ENCODE measurements at regions not wholly inside any gene's neighbourhood (a gene's known extent, or its start where the extent isn't known, plus 50 kb on each side); places are given as distances from the start of the nearest gene placed in this dataset.

- FAIRE-seq (no peak), DNase-seq (ENCODE audit: low read depth in 1 of 2, low spot score in 1 of 2) (no peak), ATAC-seq (no peak)
- no peak overlapping the region for H3K27ac ChIP-seq
- TF ChIP-seq CBX2 (IDR thresholded peaks at IDR 0.05; ENCODE audit: borderline replicate concordance, low read depth) (no peak), BHLHE40 (IDR thresholded peaks at IDR 0.05; ENCODE audit: low read depth, low read length) (no peak), RNF2 (IDR thresholded peaks at IDR 0.05; ENCODE audit: borderline replicate concordance, low read depth) (no peak), KDM5A (IDR thresholded peaks at IDR 0.05) (no peak), HES2 (IDR thresholded peaks at IDR 0.05) (no peak), FOSL2 (IDR thresholded peaks at IDR 0.05) (no peak), FOSL2 (CRISPR knock-in tag; IDR thresholded peaks at IDR 0.05) (no peak), ZFP36 (IDR thresholded peaks at IDR 0.05; ENCODE audit: borderline replicate concordance, partially characterized antibody) (no peak), ESRRA (IDR thresholded peaks at IDR 0.05; ENCODE audit: borderline replicate concordance, low read length) (no peak), TFCP2L1 (CRISPR knock-in tag; IDR thresholded peaks at IDR 0.05) (no peak), NFE2L2 (conservative IDR thresholded peaks at IDR 0.05; ENCODE audit: low read length) (no peak), JUN (IDR thresholded peaks at IDR 0.05) (no peak), RARB (CRISPR knock-in tag; IDR thresholded peaks at IDR 0.05) (no peak)
- H3K4me1 ChIP-seq = 0 out of 3 replicates have a peak, but pooled peaks cover 5% of the 10 kb centered on the region
- 17% methylated on average over 2 of the region's 2 CpGs for WGBS (ENCODE audit: missing lambda C conversion rate)
- CTCF ChIA-PET = no interaction called here
- no peak overlapping the region for H3K4me2 ChIP-seq
- H3K4me3 ChIP-seq = no peak overlapping the region
- POLR2A ChIA-PET = no interaction called here
- H3K9me3 ChIP-seq = no peaks in the 10 kb centered on the region
These were observed 461.6 kb downstream of the RASEF start for GRCh38 chr9:82601293-82601771.

GRCh38 chr9:82604947-82605656 lies 457.8 kb downstream of the RASEF start:
- no peak overlapping the region for H3K4me3 ChIP-seq
- 0 out of 3 replicates have a peak overlapping the region, but pooled peaks have one; percentile 14 for H3K4me2 ChIP-seq
- DNase-seq (ENCODE audit: low read depth in 1 of 2, low spot score in 1 of 2) (no peak), ATAC-seq (no peak; a peak in 1 of 6 replicates), FAIRE-seq (no peak)
- ChIA-PET CTCF (interaction anchor here (1.5 to 3.2 kb wide), 2 partner anchors 8 to 28 kb away, joined by 3 to 26 read pairs; no protein-coding TSS in a partner anchor), POLR2A (no interaction called here)
- H3K4me1 ChIP-seq = 0 out of 3 replicates have a peak, but pooled peaks cover 5% of the 10 kb centered on the region
- WGBS (ENCODE audit: missing lambda C conversion rate) = 13% methylated on average over 3 of the region's 3 CpGs
- H3K27ac ChIP-seq = no peak overlapping the region
- TF ChIP-seq CHD4 (IDR thresholded peaks at IDR 0.05; ENCODE audit: borderline replicate concordance) = no peak
- TF ChIP-seq CTCF (IDR thresholded peaks at IDR 0.05) = no peak
- no peak for TF ChIP-seq RARB (CRISPR knock-in tag; IDR thresholded peaks at IDR 0.05)
- no peak for TF ChIP-seq HMGXB4 (CRISPR knock-in tag; IDR thresholded peaks at IDR 0.05; ENCODE audit: borderline replicate concordance)
- no peak for TF ChIP-seq ESRRA (IDR thresholded peaks at IDR 0.05; ENCODE audit: borderline replicate concordance, low read length)
- no peak for TF ChIP-seq CBX8 (IDR thresholded peaks at IDR 0.05)
- TF ChIP-seq NFE2L2 (conservative IDR thresholded peaks at IDR 0.05; ENCODE audit: low read length) = no peak
- no peak for TF ChIP-seq MAX (IDR thresholded peaks at IDR 0.05)
- TF ChIP-seq REST (IDR thresholded peaks at IDR 0.05) = no peak
- no peak for TF ChIP-seq KDM1A (IDR thresholded peaks at IDR 0.05; ENCODE audit: low read depth)
- no peak for TF ChIP-seq RAD21 (conservative IDR thresholded peaks at IDR 0.05 in 1 of 2, IDR thresholded peaks at IDR 0.05 in 1 of 2)
- no peak for TF ChIP-seq EHF (CRISPR knock-in tag; IDR thresholded peaks at IDR 0.05)
- no peak for TF ChIP-seq EHMT2 (IDR thresholded peaks at IDR 0.05; ENCODE audit: low read depth)
- no peak for TF ChIP-seq SMC3 (IDR thresholded peaks at IDR 0.05)
- TF ChIP-seq BCL3 (IDR thresholded peaks at IDR 0.05) = no peak
- TF ChIP-seq TP53 (CRISPR knock-in tag; IDR thresholded peaks at IDR 0.05) = no peak
- no peak for TF ChIP-seq TFCP2L1 (CRISPR knock-in tag; IDR thresholded peaks at IDR 0.05)
- TF ChIP-seq FOSB (CRISPR knock-in tag; IDR thresholded peaks at IDR 0.05) = no peak
- TF ChIP-seq HDAC2 (IDR thresholded peaks at IDR 0.05) = no peak
- no peaks in the 10 kb centered on the region for H3K9me3 ChIP-seq

All from A549 (cell line).